ENCODE measurements at regions not wholly inside any gene's neighbourhood (a gene's known extent, or its start where the extent isn't known, plus 50 kb on each side); places are given as distances from the start of the nearest gene placed in this dataset.

GRCh38 chr3:150237490-150237889 lies 170.6 kb upstream of the TSC22D2 start:
- TF ChIP-seq, protein P1, sequence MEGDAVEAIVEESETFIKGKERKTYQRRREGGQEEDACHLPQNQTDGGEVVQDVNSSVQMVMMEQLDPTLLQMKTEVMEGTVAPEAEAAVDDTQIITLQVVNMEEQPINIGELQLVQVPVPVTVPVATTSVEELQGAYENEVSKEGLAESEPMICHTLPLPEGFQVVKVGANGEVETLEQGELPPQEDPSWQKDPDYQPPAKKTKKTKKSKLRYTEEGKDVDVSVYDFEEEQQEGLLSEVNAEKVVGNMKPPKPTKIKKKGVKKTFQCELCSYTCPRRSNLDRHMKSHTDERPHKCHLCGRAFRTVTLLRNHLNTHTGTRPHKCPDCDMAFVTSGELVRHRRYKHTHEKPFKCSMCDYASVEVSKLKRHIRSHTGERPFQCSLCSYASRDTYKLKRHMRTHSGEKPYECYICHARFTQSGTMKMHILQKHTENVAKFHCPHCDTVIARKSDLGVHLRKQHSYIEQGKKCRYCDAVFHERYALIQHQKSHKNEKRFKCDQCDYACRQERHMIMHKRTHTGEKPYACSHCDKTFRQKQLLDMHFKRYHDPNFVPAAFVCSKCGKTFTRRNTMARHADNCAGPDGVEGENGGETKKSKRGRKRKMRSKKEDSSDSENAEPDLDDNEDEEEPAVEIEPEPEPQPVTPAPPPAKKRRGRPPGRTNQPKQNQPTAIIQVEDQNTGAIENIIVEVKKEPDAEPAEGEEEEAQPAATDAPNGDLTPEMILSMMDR (conservative IDR thresholded peaks at IDR 0.05), result no peak
- TF ChIP-seq ZFX (IDR thresholded peaks at IDR 0.05), result no peak

Measured in C4-2B (cell line).